Uterus (tissue), 2 donors: ENCODE measurements at regions not wholly inside any gene's neighbourhood (a gene's known extent, or its start where the extent isn't known, plus 50 kb on each side); places are given as distances from the start of the nearest gene placed in this dataset.

Experiments used
- POLR2A ChIP-seq, 2 donors: fragments of 450-650 bp; IDR thresholded peaks; one replicate each; pipeline ENCODE4 v1.6.1; 2016; ENCODE audit warnings: antibody characterized with exemption in 2 of 2, mild to moderate bottlenecking in 1 of 2, moderate library complexity in 1 of 2
- TF ChIP-seq, protein P1 (sequence below), 4 experiments: fragments of 200-600 bp in 2 of 4; fragments of 450-650 bp in 2 of 4; sonication (generic) in 2 of 4; IDR thresholded peaks; one replicate each; pipeline ENCODE4 v1.5.1; 2016 to 2019; ENCODE audit warnings: antibody characterized with exemption in 4 of 4, mild to moderate bottlenecking in 2 of 4, moderate library complexity in 1 of 4

DNA sequence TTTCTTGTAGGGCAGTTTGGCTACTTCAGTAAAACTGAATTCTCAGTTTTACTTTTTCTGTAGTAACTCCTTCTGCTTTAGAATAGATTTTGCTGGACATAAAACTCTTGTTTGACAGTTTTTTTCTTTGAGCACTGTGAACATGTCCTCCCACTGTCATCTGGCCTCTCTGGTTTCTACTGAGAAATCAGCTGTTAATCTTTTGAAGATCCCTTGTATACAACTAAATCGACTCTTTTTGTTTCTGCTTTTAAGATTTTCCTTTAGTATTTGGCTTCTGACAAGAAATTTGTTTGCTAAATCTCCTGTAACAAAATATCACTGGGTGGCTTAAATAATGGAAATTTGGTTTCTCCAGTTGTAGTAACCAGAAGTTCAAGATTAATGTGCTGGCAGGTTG lies 570.9 kb upstream of the RAB6C start:
- TF ChIP-seq POLR2A (IDR thresholded peaks at IDR 0.05): no peak
- TF ChIP-seq, protein P1, sequence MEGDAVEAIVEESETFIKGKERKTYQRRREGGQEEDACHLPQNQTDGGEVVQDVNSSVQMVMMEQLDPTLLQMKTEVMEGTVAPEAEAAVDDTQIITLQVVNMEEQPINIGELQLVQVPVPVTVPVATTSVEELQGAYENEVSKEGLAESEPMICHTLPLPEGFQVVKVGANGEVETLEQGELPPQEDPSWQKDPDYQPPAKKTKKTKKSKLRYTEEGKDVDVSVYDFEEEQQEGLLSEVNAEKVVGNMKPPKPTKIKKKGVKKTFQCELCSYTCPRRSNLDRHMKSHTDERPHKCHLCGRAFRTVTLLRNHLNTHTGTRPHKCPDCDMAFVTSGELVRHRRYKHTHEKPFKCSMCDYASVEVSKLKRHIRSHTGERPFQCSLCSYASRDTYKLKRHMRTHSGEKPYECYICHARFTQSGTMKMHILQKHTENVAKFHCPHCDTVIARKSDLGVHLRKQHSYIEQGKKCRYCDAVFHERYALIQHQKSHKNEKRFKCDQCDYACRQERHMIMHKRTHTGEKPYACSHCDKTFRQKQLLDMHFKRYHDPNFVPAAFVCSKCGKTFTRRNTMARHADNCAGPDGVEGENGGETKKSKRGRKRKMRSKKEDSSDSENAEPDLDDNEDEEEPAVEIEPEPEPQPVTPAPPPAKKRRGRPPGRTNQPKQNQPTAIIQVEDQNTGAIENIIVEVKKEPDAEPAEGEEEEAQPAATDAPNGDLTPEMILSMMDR (IDR thresholded peaks at IDR 0.05): no peak
